Ovary (tissue), 3 donors: ENCODE measurements at regions not wholly inside any gene's neighbourhood (a gene's known extent, or its start where the extent isn't known, plus 50 kb on each side); places are given as distances from the start of the nearest gene placed in this dataset.

Source experiments
- CTCF ChIP-seq, 3 donors: fragments of 450-650 bp in 2 of 3; fragments of 200-600 bp in 1 of 3; IDR thresholded peaks; one replicate each; pipeline versions ENCODE4 v1.5.1 to v1.8.0; 2016 to 2022; ENCODE audit warnings: antibody characterized with exemption in 3 of 3, mild to moderate bottlenecking in 1 of 3
- EP300 ChIP-seq: sonication (generic); formaldehyde crosslinking; IDR thresholded peaks from one replicate; pipeline ENCODE4 v1.6.1; 2017; ENCODE audit warnings: antibody characterized with exemption
- POLR2A ChIP-seq: fragments of 450-650 bp; IDR thresholded peaks from one replicate; pipeline ENCODE4 v1.6.1; 2017; ENCODE audit warnings: antibody characterized with exemption, mild to moderate bottlenecking, moderate library complexity
- donor health status: DM: no; HTN: no; CAD: no.

- no peak for TF ChIP-seq CTCF (IDR thresholded peaks at IDR 0.05)
- no peak for TF ChIP-seq POLR2A
- no peak for TF ChIP-seq EP300
Observed at GRCh38 chr10:105611244-105611798, 970.2 kb downstream of the SORCS3 start.
